ENCODE measurements at regions not wholly inside any gene's neighbourhood (a gene's known extent, or its start where the extent isn't known, plus 50 kb on each side); places are given as distances from the start of the nearest gene placed in this dataset.
"Not testable (repeated sequence)": the region's sequence is repeated elsewhere in the genome, so short reads cannot be mapped to it uniquely, and the experiment has no call there.

- H3K9ac ChIP-seq = no peak overlapping the region
- peaks cover 6% of the 10 kb centered on the region for H3K4me1 ChIP-seq
- no peaks in the 10 kb centered on the region for H3K9me3 ChIP-seq
- H4K20me1 ChIP-seq = no peaks in the 10 kb centered on the region
- no peak overlapping the region for H3K4me2 ChIP-seq
- no peak overlapping the region for H3K27ac ChIP-seq
- TF ChIP-seq Cebpa-rat (IDR thresholded peaks at IDR 0.05) = no peak
- no peaks in the 10 kb centered on the region for H3K27me3 ChIP-seq
- H3K36me3 ChIP-seq = no peaks in the 10 kb centered on the region
- H3K4me3 ChIP-seq = no peak overlapping the region
Measured at GRCh38 chr7:33790746-33791145, 114.6 kb upstream of the BMPER start.

- peaks cover 6% of the 10 kb centered on the region for H3K4me1 ChIP-seq
- no peak overlapping the region for H3K4me2 ChIP-seq
- H3K36me3 ChIP-seq = no peaks in the 10 kb centered on the region
- no peak overlapping the region for H3K27ac ChIP-seq
- no peaks in the 10 kb centered on the region for H3K9me3 ChIP-seq
- no peaks in the 10 kb centered on the region for H3K27me3 ChIP-seq
- no peaks in the 10 kb centered on the region for H4K20me1 ChIP-seq
- H3K9ac ChIP-seq = no peak overlapping the region
- H3K4me3 ChIP-seq = no peak overlapping the region
- TF ChIP-seq Cebpa-rat (IDR thresholded peaks at IDR 0.05) = no peak
Measured at GRCh38 chr7:33792041-33792440, 113.3 kb upstream of the BMPER start.

GRCh38 chr7:33792547-33793105 lies 112.7 kb upstream of the BMPER start:
- Histone ChIP-seq H3K27me3 (no peaks in the 10 kb centered on the region), H3K4me3 (no peak overlapping the region), H3K27ac (no peak overlapping the region), H3K9ac (no peak overlapping the region), H3K9me3 (peaks cover 5% of the 10 kb centered on the region), H3K36me3 (no peaks in the 10 kb centered on the region), H3K4me2 (no peak overlapping the region), H3K4me1 (peaks cover 6% of the 10 kb centered on the region), H4K20me1 (no peaks in the 10 kb centered on the region)
- no peak for TF ChIP-seq Cebpa-rat (IDR thresholded peaks at IDR 0.05)

DNA sequence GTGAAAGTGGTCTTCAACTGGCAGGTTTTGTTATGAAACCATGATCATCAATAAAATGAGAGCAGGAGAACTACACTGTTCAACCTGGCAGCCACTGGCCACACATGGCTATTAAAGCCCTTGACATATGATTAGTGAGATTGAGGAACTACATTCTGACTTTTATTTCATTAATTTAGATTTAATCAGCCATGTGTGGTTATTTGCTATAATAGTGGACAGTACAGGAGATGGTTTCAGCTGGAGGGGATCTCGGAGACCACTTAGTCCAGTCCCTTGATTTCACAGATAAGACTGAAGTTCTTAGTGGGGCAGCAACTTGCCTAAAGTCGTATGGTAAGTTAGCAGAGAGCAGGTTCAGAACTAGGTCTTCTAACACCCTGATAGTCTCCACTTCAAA lies 111.7 kb upstream of the BMPER start:
- Histone ChIP-seq H3K27me3 (no peaks in the 10 kb centered on the region), H3K4me2 (no peak overlapping the region), H3K36me3 (no peaks in the 10 kb centered on the region), H3K9me3 (peaks cover 12% of the 10 kb centered on the region), H3K9ac (no peak overlapping the region), H3K4me1 (peaks cover 6% of the 10 kb centered on the region), H3K27ac (no peak overlapping the region), H4K20me1 (no peaks in the 10 kb centered on the region), H3K4me3 (no peak overlapping the region)
- no peak for TF ChIP-seq Cebpa-rat (IDR thresholded peaks at IDR 0.05)

- Histone ChIP-seq H3K4me2 (no peak overlapping the region), H4K20me1 (no peaks in the 10 kb centered on the region), H3K36me3 (no peaks in the 10 kb centered on the region), H3K9ac (no peak overlapping the region), H3K4me1 (peaks cover 1% of the 10 kb centered on the region), H3K27me3 (no peaks in the 10 kb centered on the region), H3K4me3 (no peak overlapping the region), H3K9me3 (peaks cover 12% of the 10 kb centered on the region), H3K27ac (no peak overlapping the region)
- no peak for TF ChIP-seq Cebpa-rat (IDR thresholded peaks at IDR 0.05)
Measured at GRCh38 chr7:33794419-33794818, 110.9 kb upstream of the BMPER start.

- Histone ChIP-seq H3K27me3 (no peaks in the 10 kb centered on the region), H3K4me2 (no peak overlapping the region), H3K9ac (no peak overlapping the region), H3K4me1 (no peaks in the 10 kb centered on the region), H3K36me3 (no peaks in the 10 kb centered on the region), H3K4me3 (no peak overlapping the region), H3K9me3 (peaks cover 12% of the 10 kb centered on the region), H3K27ac (no peak overlapping the region), H4K20me1 (no peaks in the 10 kb centered on the region)
- no peak for TF ChIP-seq Cebpa-rat (IDR thresholded peaks at IDR 0.05)
Measured at GRCh38 chr7:33794959-33795358, 110.4 kb upstream of the BMPER start.

GRCh38 chr7:33796538-33796937 lies 108.8 kb upstream of the BMPER start:
- H3K4me2 ChIP-seq = no peak overlapping the region
- no peak overlapping the region for H3K27ac ChIP-seq
- H4K20me1 ChIP-seq = no peaks in the 10 kb centered on the region
- H3K4me1 ChIP-seq = no peaks in the 10 kb centered on the region
- H3K9ac ChIP-seq = no peak overlapping the region
- H3K36me3 ChIP-seq = no peaks in the 10 kb centered on the region
- no peak for TF ChIP-seq Cebpa-rat (IDR thresholded peaks at IDR 0.05)
- no peak overlapping the region for H3K4me3 ChIP-seq
- no peaks in the 10 kb centered on the region for H3K27me3 ChIP-seq
- H3K9me3 ChIP-seq = peaks cover 12% of the 10 kb centered on the region

GRCh38 chr7:33797512-33797911 lies 107.8 kb upstream of the BMPER start:
- H3K4me2 ChIP-seq, H3K27me3 ChIP-seq, H3K36me3 ChIP-seq, H3K9ac ChIP-seq, H3K27ac ChIP-seq, H3K4me1 ChIP-seq, H4K20me1 ChIP-seq, H3K4me3 ChIP-seq: not testable (repeated sequence)
- H3K9me3 ChIP-seq = peaks cover 12% of the 10 kb centered on the region

DNA sequence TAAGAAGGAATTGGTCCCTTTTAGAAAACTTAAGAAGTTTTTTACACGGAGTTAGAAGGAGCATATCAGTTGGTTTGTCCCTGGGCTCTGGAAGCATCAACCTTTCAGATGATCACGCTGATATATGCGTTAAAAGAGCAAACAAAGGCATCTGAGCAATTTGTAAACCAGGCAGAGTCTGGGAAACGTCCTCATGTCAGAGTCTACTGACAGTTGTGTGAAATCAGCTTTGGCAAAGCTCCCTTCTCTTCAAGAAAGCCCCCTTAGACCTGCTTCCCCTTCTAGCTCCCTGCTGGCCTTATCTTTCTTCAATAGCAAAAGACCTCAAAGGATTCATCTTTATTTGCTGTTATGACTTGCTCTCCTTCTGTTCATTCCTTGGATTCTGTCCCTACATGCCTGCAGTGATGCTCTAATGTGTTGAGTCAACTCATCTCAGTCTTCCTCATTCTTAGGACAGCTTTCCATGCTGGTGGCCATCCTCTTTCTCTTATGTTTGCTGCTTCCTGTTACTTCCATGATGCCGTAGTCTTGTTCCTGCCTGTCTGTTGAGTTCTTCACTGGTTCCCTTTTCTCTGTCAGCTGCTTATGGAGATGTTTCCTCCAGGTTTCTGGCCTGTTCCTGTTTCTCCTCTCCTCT lies 106.5 kb upstream of the BMPER start:
- TF ChIP-seq Cebpa-rat (IDR thresholded peaks at IDR 0.05) = no peak
- no peak overlapping the region for H3K9ac ChIP-seq
- no peaks in the 10 kb centered on the region for H3K36me3 ChIP-seq
- H3K4me3 ChIP-seq = no peak overlapping the region
- no peaks in the 10 kb centered on the region for H3K27me3 ChIP-seq
- no peaks in the 10 kb centered on the region for H3K4me1 ChIP-seq
- no peak overlapping the region for H3K27ac ChIP-seq
- H4K20me1 ChIP-seq = no peaks in the 10 kb centered on the region
- H3K4me2 ChIP-seq = no peak overlapping the region
- peaks cover 12% of the 10 kb centered on the region for H3K9me3 ChIP-seq

DNA sequence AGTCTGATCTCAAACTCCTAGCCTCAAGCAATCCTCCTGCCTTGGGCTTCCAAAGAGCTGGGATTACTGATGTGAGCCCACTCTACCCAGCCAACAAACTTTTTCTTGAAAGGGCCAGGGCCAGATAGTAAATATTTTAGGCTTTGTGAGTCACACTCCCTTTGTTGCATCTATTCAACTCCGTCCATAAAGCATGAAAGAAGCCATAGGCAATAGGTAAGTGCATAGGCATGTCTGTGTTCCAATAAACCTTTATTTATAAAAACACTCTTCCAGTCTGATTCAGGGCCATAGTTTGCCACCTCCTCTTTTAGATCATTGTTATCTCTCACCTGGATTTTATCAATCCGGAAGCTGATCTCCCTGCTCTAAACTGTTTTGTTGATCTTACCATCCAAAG lies 105.6 kb upstream of the BMPER start:
- no peak for TF ChIP-seq Cebpa-rat (IDR thresholded peaks at IDR 0.05)

DNA sequence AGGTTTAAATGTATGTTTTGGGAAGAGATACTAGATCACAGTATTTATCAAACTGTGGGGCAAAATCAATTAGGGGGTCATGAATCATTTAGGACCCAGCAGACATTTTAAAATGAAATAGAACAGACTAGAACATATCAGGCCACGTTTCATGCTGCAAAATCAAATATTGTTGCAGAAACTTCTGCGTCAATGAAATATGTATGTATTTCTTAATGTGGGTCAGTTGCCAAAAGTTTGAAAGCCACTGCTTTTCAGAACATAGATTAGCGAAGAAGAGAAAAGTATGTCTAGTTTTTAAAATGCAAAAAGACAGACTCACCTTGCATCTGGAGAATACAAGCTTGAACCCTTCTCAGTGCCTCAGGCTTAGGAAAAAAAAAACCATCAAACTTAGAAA lies 102.7 kb upstream of the BMPER start:
- Histone ChIP-seq H3K27me3 (no peaks in the 10 kb centered on the region), H3K27ac (no peak overlapping the region), H3K36me3 (no peaks in the 10 kb centered on the region), H3K4me2 (no peak overlapping the region), H3K4me1 (no peaks in the 10 kb centered on the region), H3K9me3 (peaks cover 7% of the 10 kb centered on the region), H3K9ac (no peak overlapping the region), H3K4me3 (no peak overlapping the region), H4K20me1 (no peaks in the 10 kb centered on the region)
- TF ChIP-seq Cebpa-rat (IDR thresholded peaks at IDR 0.05) = no peak

More for the DNA sequence above, 105.6 kb upstream of the BMPER start:
- Histone ChIP-seq H3K9ac (no peak overlapping the region), H4K20me1 (no peaks in the 10 kb centered on the region), H3K4me2 (no peak overlapping the region), H3K9me3 (peaks cover 12% of the 10 kb centered on the region), H3K27me3 (no peaks in the 10 kb centered on the region), H3K4me3 (no peak overlapping the region), H3K27ac (no peak overlapping the region), H3K4me1 (no peaks in the 10 kb centered on the region), H3K36me3 (no peaks in the 10 kb centered on the region)
